HCT116 (cell line): ENCODE measurements at regions not wholly inside any gene's neighbourhood (a gene's known extent, or its start where the extent isn't known, plus 50 kb on each side); places are given as distances from the start of the nearest gene placed in this dataset.

Experiments used
- ATAC-seq: fragments of 200-7000 bp; cut with Tn5 transposase; 2 replicates; pipeline ENCODE4 v1.9.1; 2020; ENCODE audit warnings: mild to moderate bottlenecking, moderate library complexity
- BruUV-seq: library from RNA; stranded (reverse); fragments of 400-500 nt; replicated peaks from 2 replicates; lab custom pipeline; 2021; lab: Mats Ljungman, UMichigan
- CTCF ChIA-PET: fragments of 300-600 bp; sonication (Branson Sonifier 250); formaldehyde crosslinking; loops from one replicate; lab custom pipeline; 2021; ENCODE audit warnings: antibody characterized with exemption; lab: Charles Lee
- POLR2A ChIA-PET: fragments of 300-600, 350-600 bp; sonication (Branson Sonifier 250); formaldehyde crosslinking; loops from one replicate; lab custom pipeline; 2021; ENCODE audit warnings: antibody characterized with exemption; lab: Charles Lee
- RAD21 ChIA-PET, 2 experiments: fragments of 300-600 bp; sonication (Branson Sonifier 250); formaldehyde crosslinking; loops; one replicate each; lab custom pipeline; 2023; ENCODE audit warnings: low total read pairs in 2 of 2; ENCODE audit not compliant: uncharacterized antibody in 2 of 2, unreplicated experiment in 2 of 2, low non-redundant PET in 1 of 2; lab: Charles Lee
- DNase-seq: peaks from one replicate; pipeline ENCODE4 v3.0.0-alpha.2; 2010; ENCODE audit warnings: low read depth, low spot score
- H2AFZ ChIP-seq: fragments of 200-600 bp; shearing (Covaris generic), sonication (generic); 2 replicates; pipeline ENCODE4 v1.6.1; 2017; ENCODE audit warnings: low read depth, mixed run types, mixed read lengths, antibody characterized with exemption, low read length; ENCODE audit not compliant: poor library complexity, severe bottlenecking
- H3K27ac ChIP-seq: 2 replicates; pipeline ENCODE4 v1.5.1; 2012; ENCODE audit warnings: low read depth, low read length
- H3K27me3 ChIP-seq: fragments of 200-600 bp; sonication (generic); 2 replicates; pipeline ENCODE4 v1.6.1; 2016; ENCODE audit warnings: mixed run types, low read length, mixed read lengths; ENCODE audit not compliant: insufficient read depth
- H3K36me3 ChIP-seq, 2 experiments: fragments of 200-500 bp in 1 of 2; fragments of 200-600 bp in 1 of 2; sonication (Bioruptor generic) in 1 of 2; sonication (generic) in 1 of 2; 2 replicates each; pipeline versions ENCODE4 v1.5.1 to v1.6.1; 2014 to 2016; ENCODE audit warnings: low read length in 2 of 2, inconsistent platforms in 1 of 2, mixed read lengths in 1 of 2, mixed run types in 1 of 2; ENCODE audit not compliant: insufficient read depth in 2 of 2, control insufficient read depth in 1 of 2
- H3K4me1 ChIP-seq, 2 experiments: fragments of 200-600 bp in 1 of 2; sonication (generic) in 1 of 2; 2 replicates each; pipeline versions ENCODE4 v1.5.1 to v1.6.1; 2012 to 2017; ENCODE audit warnings: low read length in 2 of 2, inconsistent platforms in 1 of 2, mild to moderate bottlenecking in 1 of 2, mixed read lengths in 1 of 2, mixed run types in 1 of 2, moderate library complexity in 1 of 2; ENCODE audit not compliant: insufficient read depth in 2 of 2, control insufficient read depth in 1 of 2
- H3K4me2 ChIP-seq: fragments of 200-600 bp; sonication (generic); 2 replicates; pipeline ENCODE4 v1.6.1; 2017; ENCODE audit warnings: mixed run types, low read length, mixed read lengths
- H3K4me3 ChIP-seq, 2 experiments: fragments of 200-600 bp in 1 of 2; sonication (generic) in 1 of 2; replicated peaks in 1 of 2; 2 replicates each; pipeline ENCODE4 v1.5.1; 2011 to 2016; ENCODE audit warnings: low read length in 2 of 2, control low read depth in 1 of 2, low read depth in 1 of 2, mild to moderate bottlenecking in 1 of 2, mixed read lengths in 1 of 2, mixed run types in 1 of 2
- H3K79me2 ChIP-seq: fragments of 200-600 bp; sonication (generic); 2 replicates; pipeline ENCODE4 v1.6.1; 2017; ENCODE audit warnings: mild to moderate bottlenecking, mixed run types, low read length, moderate library complexity, mixed read lengths; ENCODE audit not compliant: insufficient read depth
- H3K9ac ChIP-seq: fragments of 200-600 bp; sonication (generic); 2 replicates; pipeline ENCODE4 v1.6.1; 2016; ENCODE audit warnings: low read length, mixed read lengths
- H3K9me2 ChIP-seq: fragments of 200-600 bp; sonication (generic), shearing (Covaris generic); 2 replicates; pipeline ENCODE4 v1.6.1; 2017; ENCODE audit warnings: mixed run types, mild to moderate bottlenecking, moderate library complexity; ENCODE audit not compliant: insufficient read depth
- H3K9me3 ChIP-seq, 2 experiments: fragments of 200-500 bp in 1 of 2; fragments of 200-600 bp in 1 of 2; sonication (Bioruptor generic) in 1 of 2; sonication (generic) in 1 of 2; 2 replicates each; pipeline ENCODE4 v1.6.1; 2014 to 2017; ENCODE audit warnings: low read length in 2 of 2, mixed read lengths in 2 of 2, inconsistent platforms in 1 of 2, low read depth in 1 of 2, mild to moderate bottlenecking in 1 of 2, mixed run types in 1 of 2, moderate library complexity in 1 of 2; ENCODE audit not compliant: control insufficient read depth in 1 of 2, insufficient read depth in 1 of 2
- H4K20me1 ChIP-seq: fragments of 200-600 bp; sonication (generic), shearing (Covaris generic); 2 replicates; pipeline ENCODE4 v1.6.1; 2017; ENCODE audit warnings: mixed run types, mild to moderate bottlenecking, moderate library complexity; ENCODE audit not compliant: insufficient read depth
- CBX3 ChIP-seq: IDR thresholded peaks from 2 replicates; pipeline ENCODE4 v1.6.1; 2012; ENCODE audit warnings: low read depth
- EGR1 ChIP-seq: IDR thresholded peaks from 2 replicates; pipeline ENCODE4 v1.6.1; 2012; ENCODE audit warnings: low read depth
- EZH2 ChIP-seq: fragments of 200-600 bp; sonication (generic); IDR thresholded peaks from 2 replicates; pipeline ENCODE4 v1.6.1; 2017; ENCODE audit warnings: antibody characterized with exemption, mixed run types
- FOSL1 ChIP-seq: IDR thresholded peaks from 2 replicates; pipeline ENCODE4 v1.6.1; 2012; ENCODE audit warnings: low read depth
- JUND ChIP-seq: IDR thresholded peaks from 2 replicates; pipeline ENCODE4 v1.6.1; 2012
- POLR2A ChIP-seq: IDR thresholded peaks from 2 replicates; pipeline ENCODE4 v1.7.0; 2011; ENCODE audit warnings: borderline replicate concordance; ENCODE audit not compliant: insufficient read depth, insufficient read length; ENCODE audit errors: extremely low read depth
- REST ChIP-seq: IDR thresholded peaks from 2 replicates; pipeline ENCODE4 v1.6.1; 2012; ENCODE audit warnings: low read depth
- SIN3A ChIP-seq: IDR thresholded peaks from 2 replicates; pipeline ENCODE4 v1.6.1; 2012; ENCODE audit warnings: low read depth
- SP1 ChIP-seq: IDR thresholded peaks from 2 replicates; pipeline ENCODE4 v1.6.1; 2012; ENCODE audit warnings: low read depth
- SRF ChIP-seq: IDR thresholded peaks from 2 replicates; pipeline ENCODE4 v1.6.1; 2012; ENCODE audit warnings: low read depth
- TCF7L2 ChIP-seq: IDR thresholded peaks from 2 replicates; pipeline ENCODE4 v1.7.0; 2011; ENCODE audit warnings: borderline replicate concordance, inconsistent platforms; ENCODE audit not compliant: insufficient read depth, insufficient read length; ENCODE audit errors: extremely low read depth
- YY1 ChIP-seq: IDR thresholded peaks from 2 replicates; pipeline ENCODE4 v1.6.1; 2011; ENCODE audit warnings: low read length, low read depth, moderate library complexity, mild to moderate bottlenecking; ENCODE audit not compliant: insufficient replicate concordance; ENCODE audit errors: extremely low read depth
- ZFX ChIP-seq: fragments of 450-650 bp; IDR thresholded peaks from 2 replicates; pipeline ENCODE4 v1.6.1; 2017
- ZNF274 ChIP-seq: fragments of 200-500 bp; sonication (Bioruptor generic); IDR thresholded peaks from 2 replicates; pipeline ENCODE4 v1.6.1; 2014; ENCODE audit warnings: mild to moderate bottlenecking, low read depth, low read length, inconsistent platforms
- intact Hi-C: fragments of 100-400 bp; cut with micrococcal nuclease; formaldehyde crosslinking; loops from 2 replicates; pipeline ENCODE4 v1.10.0; 2022
- TF ChIP-seq, protein P1 (sequence below), 3 experiments: fragments of 200-600 bp in 1 of 3; sonication (generic) in 1 of 3; IDR thresholded peaks in 2 of 3; conservative IDR thresholded peaks in 1 of 3; 2 replicates each; pipeline ENCODE4 v1.5.1; 2012 to 2017; ENCODE audit warnings: low read depth in 2 of 3, low read length in 2 of 3, antibody characterized with exemption in 1 of 3, borderline replicate concordance in 1 of 3, control low read depth in 1 of 3, mild to moderate bottlenecking in 1 of 3, mixed read lengths in 1 of 3, mixed run types in 1 of 3, moderate library complexity in 1 of 3; ENCODE audit not compliant: insufficient read depth in 1 of 3
- TF ChIP-seq, protein P2 (sequence below): IDR thresholded peaks from 2 replicates; pipeline ENCODE4 v1.6.1; 2012
- TF ChIP-seq, protein P3 (sequence below): IDR thresholded peaks from 2 replicates; pipeline ENCODE4 v1.6.1; 2012

DNA sequence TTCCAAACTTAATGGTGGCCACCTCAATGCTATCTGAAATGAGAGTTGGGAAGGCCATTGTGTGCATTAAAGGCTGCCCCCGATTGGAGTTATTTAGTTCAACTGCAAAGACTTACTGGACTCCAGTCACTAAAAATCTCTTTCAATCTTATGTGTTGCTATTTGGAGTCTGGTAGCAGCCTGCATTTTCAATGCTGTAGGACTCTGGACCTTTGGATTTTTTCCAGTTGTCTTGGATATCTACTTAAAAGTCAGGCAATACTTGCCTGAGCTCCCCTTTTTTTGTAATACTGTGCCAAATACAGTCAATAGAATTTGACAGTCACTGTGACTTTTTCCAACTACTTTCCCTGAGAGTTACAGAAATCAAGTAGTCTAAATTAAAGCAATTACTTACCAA, 281.9 kb downstream of the TRIB2 start (continued):
- TF ChIP-seq, protein P1, sequence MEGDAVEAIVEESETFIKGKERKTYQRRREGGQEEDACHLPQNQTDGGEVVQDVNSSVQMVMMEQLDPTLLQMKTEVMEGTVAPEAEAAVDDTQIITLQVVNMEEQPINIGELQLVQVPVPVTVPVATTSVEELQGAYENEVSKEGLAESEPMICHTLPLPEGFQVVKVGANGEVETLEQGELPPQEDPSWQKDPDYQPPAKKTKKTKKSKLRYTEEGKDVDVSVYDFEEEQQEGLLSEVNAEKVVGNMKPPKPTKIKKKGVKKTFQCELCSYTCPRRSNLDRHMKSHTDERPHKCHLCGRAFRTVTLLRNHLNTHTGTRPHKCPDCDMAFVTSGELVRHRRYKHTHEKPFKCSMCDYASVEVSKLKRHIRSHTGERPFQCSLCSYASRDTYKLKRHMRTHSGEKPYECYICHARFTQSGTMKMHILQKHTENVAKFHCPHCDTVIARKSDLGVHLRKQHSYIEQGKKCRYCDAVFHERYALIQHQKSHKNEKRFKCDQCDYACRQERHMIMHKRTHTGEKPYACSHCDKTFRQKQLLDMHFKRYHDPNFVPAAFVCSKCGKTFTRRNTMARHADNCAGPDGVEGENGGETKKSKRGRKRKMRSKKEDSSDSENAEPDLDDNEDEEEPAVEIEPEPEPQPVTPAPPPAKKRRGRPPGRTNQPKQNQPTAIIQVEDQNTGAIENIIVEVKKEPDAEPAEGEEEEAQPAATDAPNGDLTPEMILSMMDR (IDR thresholded peaks at IDR 0.05 in 2 of 3, conservative IDR thresholded peaks at IDR 0.05 in 1 of 3; ENCODE audit: borderline replicate concordance in 1 of 3, insufficient read depth in 1 of 3, low read depth in 2 of 3, low read length in 2 of 3) = no peak
- TF ChIP-seq SIN3A (no peak), EZH2 (no peak)
- TF ChIP-seq, protein P2, sequence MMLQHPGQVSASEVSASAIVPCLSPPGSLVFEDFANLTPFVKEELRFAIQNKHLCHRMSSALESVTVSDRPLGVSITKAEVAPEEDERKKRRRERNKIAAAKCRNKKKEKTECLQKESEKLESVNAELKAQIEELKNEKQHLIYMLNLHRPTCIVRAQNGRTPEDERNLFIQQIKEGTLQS = no peak

DNA sequence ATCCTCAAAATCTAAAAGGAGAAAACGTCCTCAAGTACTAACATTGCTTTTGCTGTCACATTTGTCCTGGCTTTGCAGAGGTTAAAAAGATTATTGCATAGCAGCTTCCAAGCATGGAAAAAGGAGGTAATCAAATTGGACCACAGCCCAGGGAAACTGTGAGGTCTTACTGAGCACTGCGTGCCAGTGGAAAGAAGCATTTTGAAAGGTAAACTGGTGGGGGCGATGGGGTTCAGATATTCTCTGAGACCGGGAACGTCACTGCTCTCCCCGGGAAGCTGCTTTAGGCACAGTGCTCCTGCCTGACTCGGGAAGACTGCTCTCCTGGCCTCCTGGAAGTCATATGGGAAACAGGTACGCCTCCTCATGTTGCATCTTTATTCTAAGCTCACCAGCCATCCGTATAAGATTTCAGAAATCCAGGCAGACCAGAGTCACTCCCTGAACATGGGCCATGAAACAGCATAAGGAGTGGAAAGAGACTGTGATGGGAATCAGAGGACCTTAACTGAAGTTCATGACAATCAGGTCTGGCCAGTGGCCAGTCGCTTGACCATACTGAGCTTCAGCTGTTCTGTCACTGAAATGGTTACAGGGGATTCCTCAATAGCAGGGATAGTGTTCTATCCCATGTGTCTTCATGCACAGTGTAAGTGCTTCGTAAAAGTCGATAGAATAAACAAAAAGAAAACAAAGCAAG, 284.1 kb downstream of the TRIB2 start:
- ChIA-PET RAD21 (interaction anchor here in 1 of 2 experiments (0.5 kb wide), 1 partner anchor 1137 kb away, joined by 3 read pairs; no protein-coding TSS in a partner anchor), POLR2A (no interaction called here), CTCF (interaction anchor here (0.7 kb wide), 1 partner anchor 289 kb away, joined by 3 read pairs; no protein-coding TSS in a partner anchor)
- TF ChIP-seq EZH2 (no peak), ZNF274 (no peak), REST (no peak), SP1 (no peak), SRF (no peak), POLR2A (no peak), JUND (no peak), FOSL1 (no peak), TCF7L2 (no peak), ZFX (no peak), EGR1 (no peak), CBX3 (no peak), YY1 (no peak)
- TF ChIP-seq, protein P3, sequence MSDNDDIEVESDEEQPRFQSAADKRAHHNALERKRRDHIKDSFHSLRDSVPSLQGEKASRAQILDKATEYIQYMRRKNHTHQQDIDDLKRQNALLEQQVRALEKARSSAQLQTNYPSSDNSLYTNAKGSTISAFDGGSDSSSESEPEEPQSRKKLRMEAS = no peak
- TF ChIP-seq, protein P1 (IDR thresholded peaks at IDR 0.05 in 2 of 3, conservative IDR thresholded peaks at IDR 0.05 in 1 of 3; ENCODE audit: borderline replicate concordance in 1 of 3, insufficient read depth in 1 of 3, low read depth in 2 of 3, low read length in 2 of 3) = no peak
- Histone ChIP-seq H3K36me3 (no peaks in the 10 kb centered on the region), H3K9ac (no peak overlapping the region), H2AFZ (no peak overlapping the region), H3K27ac (no peak overlapping the region), H4K20me1 (no peaks in the 10 kb centered on the region), H3K9me2 (no peaks in the 10 kb centered on the region), H3K79me2 (no peaks in the 10 kb centered on the region), H3K27me3 (no peaks in the 10 kb centered on the region), H3K4me1 (no peaks in the 10 kb centered on the region), H3K4me3 (no peak overlapping the region), H3K4me2 (no peak overlapping the region), H3K9me3 (no peaks in the 10 kb centered on the region)
- no TSS peak for BruUV-seq
- intact Hi-C loops = loop anchor here (5.0 to 10.0 kb wide), 2 partner anchors 69 to 1136 kb away; no protein-coding TSS in a partner anchor
- ATAC-seq (no peak), DNase-seq (no peak)
